ENCODE measurements at regions not wholly inside any gene's neighbourhood (a gene's known extent, or its start where the extent isn't known, plus 50 kb on each side); places are given as distances from the start of the nearest gene placed in this dataset.

DNA sequence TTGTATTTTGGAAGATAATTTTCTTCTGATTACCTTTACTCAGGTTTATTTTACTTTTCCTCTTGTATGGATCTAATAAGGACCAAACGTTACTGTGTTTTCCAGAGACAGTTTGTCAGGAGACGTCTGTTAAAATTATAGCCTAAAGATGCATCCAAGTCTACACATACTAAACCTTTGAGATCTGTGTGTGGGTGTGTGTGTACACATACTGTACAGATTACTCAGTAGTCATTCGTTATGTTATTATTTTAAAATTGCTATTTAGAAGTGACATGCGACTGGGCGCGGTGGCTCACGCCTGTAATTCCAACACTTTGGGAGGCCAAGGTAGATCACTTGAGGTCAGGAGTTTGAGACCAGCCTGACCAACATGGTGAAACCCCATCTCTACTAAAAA is 51.6 kb upstream of the CNTLN start:
- TF ChIP-seq TAF1 (conservative IDR thresholded peaks at IDR 0.05): no peak
- TF ChIP-seq, protein P1, sequence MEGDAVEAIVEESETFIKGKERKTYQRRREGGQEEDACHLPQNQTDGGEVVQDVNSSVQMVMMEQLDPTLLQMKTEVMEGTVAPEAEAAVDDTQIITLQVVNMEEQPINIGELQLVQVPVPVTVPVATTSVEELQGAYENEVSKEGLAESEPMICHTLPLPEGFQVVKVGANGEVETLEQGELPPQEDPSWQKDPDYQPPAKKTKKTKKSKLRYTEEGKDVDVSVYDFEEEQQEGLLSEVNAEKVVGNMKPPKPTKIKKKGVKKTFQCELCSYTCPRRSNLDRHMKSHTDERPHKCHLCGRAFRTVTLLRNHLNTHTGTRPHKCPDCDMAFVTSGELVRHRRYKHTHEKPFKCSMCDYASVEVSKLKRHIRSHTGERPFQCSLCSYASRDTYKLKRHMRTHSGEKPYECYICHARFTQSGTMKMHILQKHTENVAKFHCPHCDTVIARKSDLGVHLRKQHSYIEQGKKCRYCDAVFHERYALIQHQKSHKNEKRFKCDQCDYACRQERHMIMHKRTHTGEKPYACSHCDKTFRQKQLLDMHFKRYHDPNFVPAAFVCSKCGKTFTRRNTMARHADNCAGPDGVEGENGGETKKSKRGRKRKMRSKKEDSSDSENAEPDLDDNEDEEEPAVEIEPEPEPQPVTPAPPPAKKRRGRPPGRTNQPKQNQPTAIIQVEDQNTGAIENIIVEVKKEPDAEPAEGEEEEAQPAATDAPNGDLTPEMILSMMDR (IDR thresholded peaks at IDR 0.05; ENCODE audit: low read depth, low read length, missing input control): no peak
- TF ChIP-seq NR2F2 (IDR thresholded peaks at IDR 0.05): no peak
- no peak for TF ChIP-seq RAD21 (IDR thresholded peaks at IDR 0.05)
- TF ChIP-seq, protein P2, sequence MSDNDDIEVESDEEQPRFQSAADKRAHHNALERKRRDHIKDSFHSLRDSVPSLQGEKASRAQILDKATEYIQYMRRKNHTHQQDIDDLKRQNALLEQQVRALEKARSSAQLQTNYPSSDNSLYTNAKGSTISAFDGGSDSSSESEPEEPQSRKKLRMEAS (IDR thresholded peaks at IDR 0.05): no peak
- TF ChIP-seq JUND (IDR thresholded peaks at IDR 0.05): no peak
- TF ChIP-seq, protein P3, sequence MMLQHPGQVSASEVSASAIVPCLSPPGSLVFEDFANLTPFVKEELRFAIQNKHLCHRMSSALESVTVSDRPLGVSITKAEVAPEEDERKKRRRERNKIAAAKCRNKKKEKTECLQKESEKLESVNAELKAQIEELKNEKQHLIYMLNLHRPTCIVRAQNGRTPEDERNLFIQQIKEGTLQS (IDR thresholded peaks at IDR 0.05): no peak
- TF ChIP-seq FOXA1 (IDR thresholded peaks at IDR 0.05): no peak
- TF ChIP-seq HNF4G (IDR thresholded peaks at IDR 0.05): no peak
- no peak for TF ChIP-seq GABPA (IDR thresholded peaks at IDR 0.05 in 1 of 2, conservative IDR thresholded peaks at IDR 0.05 in 1 of 2)
- TF ChIP-seq, protein P4, sequence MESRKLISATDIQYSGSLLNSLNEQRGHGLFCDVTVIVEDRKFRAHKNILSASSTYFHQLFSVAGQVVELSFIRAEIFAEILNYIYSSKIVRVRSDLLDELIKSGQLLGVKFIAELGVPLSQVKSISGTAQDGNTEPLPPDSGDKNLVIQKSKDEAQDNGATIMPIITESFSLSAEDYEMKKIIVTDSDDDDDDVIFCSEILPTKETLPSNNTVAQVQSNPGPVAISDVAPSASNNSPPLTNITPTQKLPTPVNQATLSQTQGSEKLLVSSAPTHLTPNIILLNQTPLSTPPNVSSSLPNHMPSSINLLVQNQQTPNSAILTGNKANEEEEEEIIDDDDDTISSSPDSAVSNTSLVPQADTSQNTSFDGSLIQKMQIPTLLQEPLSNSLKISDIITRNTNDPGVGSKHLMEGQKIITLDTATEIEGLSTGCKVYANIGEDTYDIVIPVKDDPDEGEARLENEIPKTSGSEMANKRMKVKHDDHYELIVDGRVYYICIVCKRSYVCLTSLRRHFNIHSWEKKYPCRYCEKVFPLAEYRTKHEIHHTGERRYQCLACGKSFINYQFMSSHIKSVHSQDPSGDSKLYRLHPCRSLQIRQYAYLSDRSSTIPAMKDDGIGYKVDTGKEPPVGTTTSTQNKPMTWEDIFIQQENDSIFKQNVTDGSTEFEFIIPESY (IDR thresholded peaks at IDR 0.05): no peak
- no peak for TF ChIP-seq RXRA (IDR thresholded peaks at IDR 0.05)
